ENCODE measurements at regions not wholly inside any gene's neighbourhood (a gene's known extent, or its start where the extent isn't known, plus 50 kb on each side); places are given as distances from the start of the nearest gene placed in this dataset.

- TF ChIP-seq FOXK2 (IDR thresholded peaks at IDR 0.05) (no peak), LEF1 (IDR thresholded peaks at IDR 0.05; ENCODE audit: borderline replicate concordance) (no peak), NFRKB (IDR thresholded peaks at IDR 0.05) (no peak), FOXM1 (IDR thresholded peaks at IDR 0.05; ENCODE audit: borderline replicate concordance) (no peak), SP1 (IDR thresholded peaks at IDR 0.05) (no peak)
These were observed 103.5 kb downstream of the RAB18 start for GRCh38 chr10:27607591-27607990.

All from HEK293T (cell line).